ENCODE measurements at regions not wholly inside any gene's neighbourhood (a gene's known extent, or its start where the extent isn't known, plus 50 kb on each side); places are given as distances from the start of the nearest gene placed in this dataset.
"Not testable (repeated sequence)": the region's sequence is repeated elsewhere in the genome, so short reads cannot be mapped to it uniquely, and the experiment has no call there.

DNA sequence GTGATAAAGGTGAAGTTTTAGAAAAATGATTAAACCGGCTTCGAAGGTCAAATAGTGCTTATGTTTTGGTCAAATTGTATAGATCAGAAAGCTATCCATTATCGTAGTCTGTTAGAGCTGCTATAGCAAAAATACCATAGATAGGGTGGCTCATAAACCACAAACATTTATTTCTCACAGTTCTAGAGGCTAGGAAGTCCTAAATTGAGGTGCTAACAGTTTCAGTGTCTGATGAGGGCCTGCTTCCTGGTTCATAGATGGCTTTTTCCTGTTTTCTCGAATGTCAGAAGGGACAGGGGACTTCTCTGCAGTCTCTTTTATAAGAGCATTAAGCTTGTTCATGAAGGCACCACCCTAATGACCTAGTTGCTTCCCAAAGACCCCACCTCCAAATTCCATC is 186.6 kb upstream of the ERBB4 start:
- TF ChIP-seq, protein P1, sequence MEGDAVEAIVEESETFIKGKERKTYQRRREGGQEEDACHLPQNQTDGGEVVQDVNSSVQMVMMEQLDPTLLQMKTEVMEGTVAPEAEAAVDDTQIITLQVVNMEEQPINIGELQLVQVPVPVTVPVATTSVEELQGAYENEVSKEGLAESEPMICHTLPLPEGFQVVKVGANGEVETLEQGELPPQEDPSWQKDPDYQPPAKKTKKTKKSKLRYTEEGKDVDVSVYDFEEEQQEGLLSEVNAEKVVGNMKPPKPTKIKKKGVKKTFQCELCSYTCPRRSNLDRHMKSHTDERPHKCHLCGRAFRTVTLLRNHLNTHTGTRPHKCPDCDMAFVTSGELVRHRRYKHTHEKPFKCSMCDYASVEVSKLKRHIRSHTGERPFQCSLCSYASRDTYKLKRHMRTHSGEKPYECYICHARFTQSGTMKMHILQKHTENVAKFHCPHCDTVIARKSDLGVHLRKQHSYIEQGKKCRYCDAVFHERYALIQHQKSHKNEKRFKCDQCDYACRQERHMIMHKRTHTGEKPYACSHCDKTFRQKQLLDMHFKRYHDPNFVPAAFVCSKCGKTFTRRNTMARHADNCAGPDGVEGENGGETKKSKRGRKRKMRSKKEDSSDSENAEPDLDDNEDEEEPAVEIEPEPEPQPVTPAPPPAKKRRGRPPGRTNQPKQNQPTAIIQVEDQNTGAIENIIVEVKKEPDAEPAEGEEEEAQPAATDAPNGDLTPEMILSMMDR (IDR thresholded peaks at IDR 0.05; ENCODE audit: low read depth, low read length) = no peak

DNA sequence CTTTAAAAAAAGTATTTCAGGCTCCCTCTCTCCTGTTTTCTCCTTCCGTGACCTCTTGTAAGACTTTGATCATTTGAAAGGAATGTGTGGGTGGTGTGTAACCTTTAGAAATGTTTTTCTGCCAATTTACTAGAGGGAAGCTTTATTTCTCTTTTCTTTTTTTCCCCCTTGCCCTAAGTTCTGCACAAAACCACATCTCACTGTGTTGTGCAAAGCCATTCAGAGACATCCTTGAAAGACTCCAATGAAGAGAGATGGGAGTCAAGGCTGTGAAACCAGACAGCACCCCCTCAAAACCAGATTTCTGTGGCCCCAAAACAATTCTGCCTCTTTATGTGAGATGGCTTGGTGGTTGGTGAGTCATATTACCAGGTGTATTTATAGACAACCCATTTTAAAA is 184.6 kb upstream of the ERBB4 start:
- no peak overlapping the region for H3K4me3 ChIP-seq (ENCODE audit: low read depth, low read length)
- TF ChIP-seq, protein P1 (IDR thresholded peaks at IDR 0.05; ENCODE audit: low read depth, low read length) = no peak

More for the DNA sequence above, 186.6 kb upstream of the ERBB4 start:
- H3K4me3 ChIP-seq (ENCODE audit: low read depth, low read length) = no peak overlapping the region

DNA sequence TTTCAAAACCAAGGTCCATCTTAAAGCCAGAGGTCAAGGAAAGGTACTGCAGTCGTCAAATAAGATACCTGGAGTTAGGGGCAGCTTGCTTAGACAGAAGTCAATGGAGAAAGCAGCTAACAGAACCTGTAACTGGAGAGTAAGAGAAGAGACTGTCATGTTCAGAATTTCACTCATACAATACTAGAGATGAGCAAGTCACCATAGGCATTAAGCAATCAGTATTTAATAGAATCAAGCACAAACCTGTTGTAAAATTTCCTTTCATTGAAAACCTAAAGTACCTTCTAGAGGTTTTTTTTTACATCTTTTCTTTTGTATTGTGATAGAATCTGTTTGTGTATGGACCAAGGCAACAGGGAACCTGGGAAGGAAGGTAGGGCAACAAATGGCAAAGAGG is 183.4 kb upstream of the ERBB4 start:
- TF ChIP-seq, protein P1 (IDR thresholded peaks at IDR 0.05; ENCODE audit: low read depth, low read length) = no peak
- H3K4me3 ChIP-seq (ENCODE audit: low read depth, low read length) = no peak overlapping the region

DNA sequence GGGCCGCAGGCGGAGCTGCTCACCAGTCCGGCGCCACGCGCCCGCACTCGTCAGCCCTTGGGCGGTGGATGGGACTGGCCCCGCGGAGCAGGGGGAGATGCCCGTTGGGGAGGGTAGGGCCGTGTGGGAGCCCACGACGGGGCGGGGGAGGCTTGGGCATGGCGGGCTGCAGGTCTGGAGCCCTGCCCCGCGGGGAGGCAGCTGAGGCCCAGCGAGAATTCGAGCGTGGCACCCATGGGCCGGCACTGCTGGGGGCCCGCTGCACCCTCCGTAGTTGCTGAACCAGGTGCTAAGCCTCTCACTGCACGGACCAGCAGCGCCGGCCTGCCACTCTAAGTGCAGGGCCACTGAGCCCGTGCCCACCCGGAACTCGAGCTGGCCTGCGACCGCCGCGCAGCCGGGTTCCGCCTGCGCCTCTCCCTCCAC is 182.4 kb upstream of the ERBB4 start:
- TF ChIP-seq, protein P1 (IDR thresholded peaks at IDR 0.05; ENCODE audit: low read depth, low read length) = no peak

DNA sequence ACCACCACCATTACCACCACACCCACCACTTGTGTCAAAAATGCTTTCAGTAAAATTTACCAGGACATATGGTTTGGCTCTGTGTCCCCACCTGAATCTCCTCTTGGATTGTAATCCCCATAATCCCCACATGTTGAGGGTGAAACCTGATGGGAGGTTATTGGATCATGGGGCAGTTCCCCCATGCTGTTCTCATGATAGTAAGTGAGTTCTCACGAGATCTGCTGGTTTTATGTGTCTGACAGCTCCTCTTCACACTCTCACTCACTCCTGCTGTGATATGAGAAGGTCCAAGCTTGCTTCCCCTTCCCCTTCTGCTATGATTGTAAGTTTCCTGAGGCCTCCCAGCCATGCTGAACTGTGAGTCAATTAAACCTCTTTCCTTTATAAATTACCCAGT is 176.8 kb upstream of the ERBB4 start:
- not testable (repeated sequence) for H3K4me3 ChIP-seq (ENCODE audit: low read depth, low read length)

More for the DNA sequence above, 182.4 kb upstream of the ERBB4 start:
- H3K4me3 ChIP-seq (ENCODE audit: low read depth, low read length) = no peak overlapping the region

DNA sequence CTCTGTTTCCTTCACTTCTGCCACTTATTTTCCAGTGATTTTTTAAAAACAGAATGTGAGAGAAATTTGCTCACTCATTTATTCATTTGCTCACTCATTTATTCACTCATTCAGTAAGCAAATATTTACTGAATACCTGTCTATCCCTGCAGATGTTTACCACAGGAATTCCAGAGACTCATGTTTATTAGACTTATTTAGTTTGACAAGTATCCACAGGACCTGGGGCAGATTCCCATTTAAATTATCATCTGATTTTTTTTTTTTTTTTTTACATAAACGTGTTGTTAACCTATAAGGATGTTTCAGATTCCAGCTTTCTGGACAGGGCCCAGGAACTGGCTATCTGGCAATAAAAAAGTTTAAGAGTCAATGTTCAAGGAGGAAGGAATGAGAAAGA is 175.1 kb upstream of the ERBB4 start:
- no peak overlapping the region for H3K4me3 ChIP-seq (ENCODE audit: low read depth, low read length)
- TF ChIP-seq, protein P1 (IDR thresholded peaks at IDR 0.05; ENCODE audit: low read depth, low read length) = no peak

DNA sequence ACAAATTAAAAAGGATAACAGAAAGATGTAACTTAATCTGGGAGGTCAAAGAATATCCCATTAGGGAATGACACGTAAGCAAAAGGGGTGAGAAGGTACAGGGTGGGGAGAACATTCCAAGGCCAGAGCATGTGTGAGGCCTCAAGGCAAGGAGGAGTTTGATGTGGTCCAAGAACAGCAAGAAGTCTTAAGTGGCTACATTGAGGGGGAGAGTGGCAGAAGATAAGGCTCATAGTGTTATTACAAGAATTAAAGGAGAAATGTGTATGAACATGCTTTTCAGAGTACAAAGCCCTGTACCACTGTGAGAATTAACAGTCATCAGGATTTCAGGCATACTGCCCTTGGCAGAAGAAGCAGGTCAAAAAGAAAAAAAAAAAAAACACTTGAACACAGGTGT is 174.4 kb upstream of the ERBB4 start:
- no peak overlapping the region for H3K4me3 ChIP-seq (ENCODE audit: low read depth, low read length)
- TF ChIP-seq, protein P1 (IDR thresholded peaks at IDR 0.05; ENCODE audit: low read depth, low read length) = no peak

DNA sequence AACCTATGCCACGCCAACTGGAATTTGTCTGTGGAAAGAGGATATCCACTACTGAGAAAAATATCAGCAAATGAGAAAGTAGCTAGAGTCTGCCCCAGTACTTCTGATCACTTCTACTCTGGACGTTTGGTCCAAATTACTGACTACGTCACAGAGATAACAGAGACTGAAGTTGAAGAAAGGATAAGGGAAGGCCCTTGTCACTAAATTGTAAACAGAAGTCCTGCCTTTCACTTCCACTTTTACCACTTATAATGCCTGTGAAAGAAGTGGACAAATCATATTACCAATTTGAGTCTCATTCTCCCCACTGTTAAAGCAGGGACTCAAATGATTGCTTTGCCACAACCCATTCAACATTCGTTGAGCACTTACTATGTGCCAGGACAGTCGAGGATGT is 173.9 kb upstream of the ERBB4 start:
- no peak overlapping the region for H3K4me3 ChIP-seq (ENCODE audit: low read depth, low read length)
- TF ChIP-seq, protein P1 (IDR thresholded peaks at IDR 0.05; ENCODE audit: low read depth, low read length) = no peak

All from WI38 (cell line).